Stimulated activated CD4-positive, alpha-beta T cell treated with anti-CD3 and anti-CD28 coated beads, Interleukin-1b, Interleukin-23, amount 100 ng/mL, for 24 hours (primary cell): ENCODE measurements at regions not wholly inside any gene's neighbourhood (a gene's known extent, or its start where the extent isn't known, plus 50 kb on each side); places are given as distances from the start of the nearest gene placed in this dataset.

ENCODE experiments used
- DNase-seq, 4 experiments: peaks; one replicate each; pipeline ENCODE4 v3.0.0-alpha.2; 2020; ENCODE audit warnings: low read depth in 4 of 4, low spot score in 1 of 4

GRCh38 chr10:131480066-131480465 lies 168.5 kb upstream of the TCERG1L start:
- DNase-seq = no peak

GRCh38 chr10:131480861-131481260 lies 169.3 kb upstream of the TCERG1L start:
- DNase-seq = no peak

- DNase-seq = no peak
Measured at GRCh38 chr10:131485732-131486131, 174.2 kb upstream of the TCERG1L start.

- DNase-seq = no peak
Measured at GRCh38 chr10:131487822-131488221, 176.3 kb upstream of the TCERG1L start.

GRCh38 chr10:131490991-131491594 lies 179.6 kb upstream of the TCERG1L start:
- DNase-seq = no peak

- DNase-seq = no peak
Measured at GRCh38 chr10:131492211-131492857, 180.8 kb upstream of the TCERG1L start.

DNA sequence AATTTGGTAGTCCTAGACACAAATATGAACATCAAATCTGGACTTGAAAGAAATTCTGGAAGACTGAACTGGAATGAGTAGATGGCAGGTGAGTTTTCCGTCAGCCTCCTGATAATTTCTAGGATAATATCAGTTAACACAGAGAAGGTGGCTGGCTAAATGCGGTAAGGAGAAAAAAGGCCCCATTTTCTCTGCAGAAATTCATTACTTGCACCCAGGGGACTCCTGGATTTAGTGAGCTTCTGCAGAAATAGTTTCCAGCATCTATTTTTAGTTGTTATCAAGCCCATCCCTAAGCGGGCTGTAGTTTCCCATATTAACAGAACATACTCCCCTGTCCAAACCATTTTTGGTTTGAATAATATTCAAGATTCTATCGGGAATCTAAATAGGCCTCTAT lies 181.9 kb upstream of the TCERG1L start:
- DNase-seq = no peak

DNA sequence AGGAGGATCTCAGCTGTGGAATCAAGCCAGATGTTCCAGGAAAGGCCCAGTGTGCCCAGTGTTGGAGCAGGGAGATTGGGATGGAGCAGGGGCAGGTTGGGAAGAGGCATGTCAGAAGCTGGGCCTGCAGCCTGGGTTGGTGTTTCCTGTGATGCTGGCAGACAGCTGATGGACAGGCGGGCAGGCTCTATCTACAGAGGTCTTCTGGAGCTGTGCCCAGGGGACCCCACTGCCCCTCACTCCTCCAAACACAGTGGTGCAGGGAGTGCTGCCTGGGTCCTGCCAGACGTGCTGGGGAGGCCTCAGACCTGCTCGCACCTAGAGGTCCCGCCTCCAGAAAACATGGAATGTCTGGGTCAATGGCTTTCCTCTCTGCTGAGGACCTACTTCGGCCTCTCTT lies 182.9 kb upstream of the TCERG1L start:
- no peak for DNase-seq

DNA sequence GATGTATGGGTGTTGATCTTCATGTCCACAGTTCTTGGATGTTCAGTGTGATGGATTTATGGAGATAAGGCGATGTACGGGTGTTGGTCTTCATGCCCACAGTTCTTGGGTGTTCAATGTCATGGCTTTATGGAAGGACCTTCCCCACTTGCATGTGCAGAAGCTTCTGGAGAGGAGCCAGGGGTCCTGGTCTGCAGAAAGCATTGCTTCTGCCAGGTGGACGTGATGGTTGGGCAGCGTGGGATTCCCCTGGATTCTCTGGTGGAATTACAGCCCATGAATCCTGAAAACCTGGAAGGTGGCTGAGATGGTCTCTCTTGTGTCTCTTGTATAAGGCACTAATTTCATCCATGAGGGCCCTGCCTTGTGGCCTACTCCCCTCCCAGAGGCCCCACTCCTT lies 183.7 kb upstream of the TCERG1L start:
- no peak for DNase-seq

GRCh38 chr10:131495892-131496291 lies 184.4 kb upstream of the TCERG1L start:
- no peak for DNase-seq

- no peak for DNase-seq
Measured at GRCh38 chr10:131496351-131497052, 185.0 kb upstream of the TCERG1L start.

DNA sequence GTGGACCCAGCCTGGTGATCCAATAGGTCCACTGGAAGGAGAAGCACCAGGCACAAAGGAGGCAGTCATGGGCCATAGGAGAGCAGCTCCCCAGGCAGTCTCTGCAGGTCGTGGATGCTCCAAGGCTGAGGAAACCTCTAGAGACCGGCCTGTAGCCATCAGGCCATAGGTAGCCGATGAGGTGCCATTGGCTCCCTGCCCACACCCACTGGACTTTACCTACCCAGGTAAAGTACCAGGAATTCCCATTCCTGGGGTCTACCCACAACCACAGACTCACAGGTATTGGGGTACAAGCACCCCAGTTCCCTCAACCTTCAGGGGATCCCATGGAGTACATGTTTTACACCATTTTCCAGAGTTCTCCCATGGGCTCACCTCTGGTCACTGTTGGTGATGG lies 188.0 kb upstream of the TCERG1L start:
- no peak for DNase-seq

DNA sequence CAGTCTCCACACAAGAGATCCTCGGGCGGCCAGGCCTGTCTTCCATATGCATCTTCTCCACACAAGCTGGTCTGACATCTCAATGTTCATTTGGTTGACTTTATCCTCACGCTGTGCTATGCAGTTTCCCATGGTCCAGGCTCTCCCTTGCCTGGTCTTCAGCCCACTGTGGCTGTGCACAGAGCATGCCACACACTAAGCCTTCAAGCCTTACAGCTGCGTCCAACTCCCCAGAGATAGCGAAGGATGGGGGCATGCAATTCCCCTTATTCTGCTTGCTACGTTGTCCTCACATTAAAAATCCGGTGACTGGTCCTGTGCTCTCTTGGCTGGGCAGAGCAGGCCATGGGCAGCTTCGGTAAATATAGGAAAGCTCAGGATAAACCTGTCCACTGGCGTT lies 188.7 kb upstream of the TCERG1L start:
- DNase-seq = no peak

DNA sequence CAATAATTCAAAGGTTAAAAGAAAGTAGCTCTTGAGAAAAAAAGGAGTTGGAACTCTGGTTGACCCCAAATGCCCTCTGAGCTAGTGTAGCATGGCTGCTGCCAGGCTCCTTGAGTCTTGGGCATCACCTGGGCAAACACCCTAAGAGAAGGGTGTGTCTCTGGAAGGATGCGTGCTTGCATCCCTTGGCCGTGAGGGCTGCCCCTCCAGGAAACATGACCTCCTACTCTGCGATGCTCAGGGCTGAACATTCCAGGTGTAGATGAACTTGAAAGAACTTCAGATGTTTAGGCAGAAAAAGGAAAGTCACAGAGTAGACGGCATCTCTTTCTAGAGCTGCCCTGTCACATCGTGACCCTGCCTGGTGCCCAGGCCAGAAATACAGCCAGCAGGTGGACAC lies 189.4 kb upstream of the TCERG1L start:
- DNase-seq = no peak

DNA sequence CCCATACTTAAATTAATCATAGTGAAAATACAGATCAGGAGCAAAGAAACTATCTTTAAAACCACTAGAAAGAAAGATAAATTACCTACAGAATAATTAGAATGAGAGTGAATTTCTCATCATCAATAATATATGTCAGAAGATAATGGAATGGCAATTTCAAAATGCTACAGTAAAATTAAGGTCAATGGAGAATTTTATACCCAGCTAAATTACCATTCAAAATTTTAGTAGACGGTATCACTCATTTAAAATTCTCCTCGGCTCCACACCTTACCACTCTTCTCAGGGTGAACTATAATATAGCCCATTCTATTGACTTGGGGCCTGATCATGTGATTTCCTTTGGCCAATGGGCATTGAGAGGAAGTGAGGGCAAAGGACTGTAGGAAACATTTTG lies 192.5 kb upstream of the TCERG1L start:
- no peak for DNase-seq

DNA sequence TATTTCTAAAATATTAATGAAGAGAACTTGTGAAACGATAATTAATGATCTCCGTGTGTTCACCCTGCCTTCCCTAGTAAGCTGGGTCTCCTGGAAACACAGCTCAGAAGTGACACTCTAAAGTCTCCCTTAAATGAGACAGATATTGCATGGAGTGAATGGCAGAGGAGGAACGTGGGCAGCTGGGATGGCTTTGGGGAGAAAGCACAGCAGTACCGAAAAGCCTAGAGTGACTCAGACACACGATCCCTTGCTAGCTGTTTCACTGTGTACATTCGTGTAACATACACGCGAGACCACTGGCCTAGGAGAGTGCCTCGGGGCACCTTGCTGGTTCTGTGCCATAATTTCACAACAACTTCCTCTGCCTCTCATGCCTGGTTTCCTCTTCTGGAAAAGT lies 199.9 kb upstream of the TCERG1L start:
- DNase-seq = no peak

DNA sequence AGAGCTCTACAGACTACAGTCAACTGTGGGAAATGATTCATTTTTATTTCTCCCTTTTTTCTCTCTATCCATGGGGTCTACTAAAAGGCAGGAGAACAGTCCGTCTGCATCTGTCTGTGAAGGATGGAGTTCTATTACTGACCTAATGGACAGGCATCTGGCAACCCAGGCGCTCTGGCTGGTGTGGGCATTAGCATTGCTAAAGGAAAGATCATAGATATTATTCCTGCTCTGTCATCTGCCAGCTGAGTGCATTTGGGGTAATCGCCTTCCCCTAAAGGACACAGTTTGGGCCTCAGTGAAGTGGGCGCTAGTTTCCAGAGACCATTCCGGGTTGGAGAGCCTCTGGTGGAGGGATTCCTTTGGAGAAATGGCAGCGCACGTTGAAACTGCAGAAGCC lies 201.3 kb upstream of the TCERG1L start:
- DNase-seq = no peak

DNA sequence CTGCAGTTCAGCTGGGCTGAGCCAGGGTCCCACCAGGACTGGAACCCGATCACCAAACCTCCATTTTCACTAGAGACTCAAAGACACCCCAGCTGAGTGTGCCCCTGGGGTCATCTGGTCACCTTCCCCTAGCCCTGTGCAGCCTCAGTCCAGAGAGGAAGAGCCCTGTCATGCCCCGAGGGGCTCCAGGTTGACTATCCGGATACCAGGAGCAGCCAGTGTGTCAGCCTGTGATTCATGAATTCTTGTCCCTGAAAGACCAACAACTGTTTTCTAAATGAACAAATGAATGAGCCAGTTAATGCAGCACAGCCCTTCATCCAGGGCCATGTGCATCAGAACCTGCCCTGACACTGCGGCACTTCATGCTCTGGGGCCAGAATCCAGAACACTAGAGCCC lies 201.9 kb upstream of the TCERG1L start:
- DNase-seq = no peak

GRCh38 chr10:131513901-131514300 lies 202.4 kb upstream of the TCERG1L start:
- DNase-seq = no peak

DNA sequence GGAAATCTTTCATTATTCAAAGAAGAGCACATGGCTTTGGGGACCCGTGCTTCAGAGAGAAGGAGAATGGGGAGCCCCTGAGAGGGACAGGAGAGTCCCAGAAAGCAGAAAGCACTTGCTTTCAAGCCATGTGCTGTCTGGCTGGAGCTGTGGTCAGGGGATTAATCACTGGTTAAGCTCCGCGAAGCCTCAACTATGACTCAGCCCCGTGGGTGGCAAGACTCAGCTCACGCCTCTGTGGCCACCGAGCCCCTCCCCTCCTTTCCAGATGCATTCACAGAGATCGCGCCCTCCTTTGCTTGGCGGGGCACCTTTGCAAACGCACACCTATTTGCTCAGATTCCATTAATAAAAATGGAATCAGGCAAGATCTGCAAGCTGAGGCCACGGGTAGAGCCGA lies 202.9 kb upstream of the TCERG1L start:
- no peak for DNase-seq

- DNase-seq = no peak
Measured at GRCh38 chr10:131516285-131516684, 204.8 kb upstream of the TCERG1L start.

DNA sequence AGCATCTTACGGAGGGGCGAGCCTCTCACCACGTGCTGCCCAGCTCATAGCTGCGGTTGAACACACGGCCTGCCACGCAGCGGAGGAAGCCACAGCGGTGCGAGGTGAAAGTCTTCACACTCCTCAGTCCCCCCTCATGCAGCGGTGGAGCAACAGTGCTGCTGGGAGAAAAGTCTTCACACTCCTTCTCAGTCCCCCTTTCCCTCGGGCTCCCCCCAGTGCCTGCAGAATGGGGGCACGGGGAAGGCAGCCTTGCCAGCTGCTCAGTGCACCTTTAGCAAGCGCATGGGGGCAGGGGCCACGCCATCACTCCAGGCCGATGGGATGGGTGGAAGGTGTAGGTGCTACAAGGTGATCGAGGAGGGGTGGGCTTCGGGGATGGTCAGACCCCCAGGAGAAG lies 206.3 kb upstream of the TCERG1L start:
- DNase-seq = no peak
